HCT116 (cell line): ENCODE measurements at regions not wholly inside any gene's neighbourhood (a gene's known extent, or its start where the extent isn't known, plus 50 kb on each side); places are given as distances from the start of the nearest gene placed in this dataset.

ENCODE experiments used
- ATAC-seq: fragments of 200-7000 bp; cut with Tn5 transposase; 2 replicates; pipeline ENCODE4 v1.9.1; 2020; ENCODE audit warnings: mild to moderate bottlenecking, moderate library complexity
- BruUV-seq: library from RNA; stranded (reverse); fragments of 400-500 nt; replicated peaks from 2 replicates; lab custom pipeline; 2021; lab: Mats Ljungman, UMichigan
- CTCF ChIA-PET: fragments of 300-600 bp; sonication (Branson Sonifier 250); formaldehyde crosslinking; loops from one replicate; lab custom pipeline; 2021; ENCODE audit warnings: antibody characterized with exemption; lab: Charles Lee
- POLR2A ChIA-PET: fragments of 300-600, 350-600 bp; sonication (Branson Sonifier 250); formaldehyde crosslinking; loops from one replicate; lab custom pipeline; 2021; ENCODE audit warnings: antibody characterized with exemption; lab: Charles Lee
- RAD21 ChIA-PET, 2 experiments: fragments of 300-600 bp; sonication (Branson Sonifier 250); formaldehyde crosslinking; loops; one replicate each; lab custom pipeline; 2023; ENCODE audit warnings: low total read pairs in 2 of 2; ENCODE audit not compliant: uncharacterized antibody in 2 of 2, unreplicated experiment in 2 of 2, low non-redundant PET in 1 of 2; lab: Charles Lee
- DNase-seq: peaks from one replicate; pipeline ENCODE4 v3.0.0-alpha.2; 2010; ENCODE audit warnings: low read depth, low spot score
- H2AFZ ChIP-seq: fragments of 200-600 bp; shearing (Covaris generic), sonication (generic); 2 replicates; pipeline ENCODE4 v1.6.1; 2017; ENCODE audit warnings: low read depth, mixed run types, mixed read lengths, antibody characterized with exemption, low read length; ENCODE audit not compliant: poor library complexity, severe bottlenecking
- H3K27ac ChIP-seq: 2 replicates; pipeline ENCODE4 v1.5.1; 2012; ENCODE audit warnings: low read depth, low read length
- H3K27me3 ChIP-seq: fragments of 200-600 bp; sonication (generic); 2 replicates; pipeline ENCODE4 v1.6.1; 2016; ENCODE audit warnings: mixed run types, low read length, mixed read lengths; ENCODE audit not compliant: insufficient read depth
- H3K36me3 ChIP-seq, 2 experiments: fragments of 200-500 bp in 1 of 2; fragments of 200-600 bp in 1 of 2; sonication (Bioruptor generic) in 1 of 2; sonication (generic) in 1 of 2; 2 replicates each; pipeline versions ENCODE4 v1.5.1 to v1.6.1; 2014 to 2016; ENCODE audit warnings: low read length in 2 of 2, inconsistent platforms in 1 of 2, mixed read lengths in 1 of 2, mixed run types in 1 of 2; ENCODE audit not compliant: insufficient read depth in 2 of 2, control insufficient read depth in 1 of 2
- H3K4me1 ChIP-seq, 2 experiments: fragments of 200-600 bp in 1 of 2; sonication (generic) in 1 of 2; 2 replicates each; pipeline versions ENCODE4 v1.5.1 to v1.6.1; 2012 to 2017; ENCODE audit warnings: low read length in 2 of 2, inconsistent platforms in 1 of 2, mild to moderate bottlenecking in 1 of 2, mixed read lengths in 1 of 2, mixed run types in 1 of 2, moderate library complexity in 1 of 2; ENCODE audit not compliant: insufficient read depth in 2 of 2, control insufficient read depth in 1 of 2
- H3K4me2 ChIP-seq: fragments of 200-600 bp; sonication (generic); 2 replicates; pipeline ENCODE4 v1.6.1; 2017; ENCODE audit warnings: mixed run types, low read length, mixed read lengths
- H3K4me3 ChIP-seq, 2 experiments: fragments of 200-600 bp in 1 of 2; sonication (generic) in 1 of 2; replicated peaks in 1 of 2; 2 replicates each; pipeline ENCODE4 v1.5.1; 2011 to 2016; ENCODE audit warnings: low read length in 2 of 2, control low read depth in 1 of 2, low read depth in 1 of 2, mild to moderate bottlenecking in 1 of 2, mixed read lengths in 1 of 2, mixed run types in 1 of 2
- H3K79me2 ChIP-seq: fragments of 200-600 bp; sonication (generic); 2 replicates; pipeline ENCODE4 v1.6.1; 2017; ENCODE audit warnings: mild to moderate bottlenecking, mixed run types, low read length, moderate library complexity, mixed read lengths; ENCODE audit not compliant: insufficient read depth
- H3K9ac ChIP-seq: fragments of 200-600 bp; sonication (generic); 2 replicates; pipeline ENCODE4 v1.6.1; 2016; ENCODE audit warnings: low read length, mixed read lengths
- H3K9me2 ChIP-seq: fragments of 200-600 bp; sonication (generic), shearing (Covaris generic); 2 replicates; pipeline ENCODE4 v1.6.1; 2017; ENCODE audit warnings: mixed run types, mild to moderate bottlenecking, moderate library complexity; ENCODE audit not compliant: insufficient read depth
- H3K9me3 ChIP-seq, 2 experiments: fragments of 200-500 bp in 1 of 2; fragments of 200-600 bp in 1 of 2; sonication (Bioruptor generic) in 1 of 2; sonication (generic) in 1 of 2; 2 replicates each; pipeline ENCODE4 v1.6.1; 2014 to 2017; ENCODE audit warnings: low read length in 2 of 2, mixed read lengths in 2 of 2, inconsistent platforms in 1 of 2, low read depth in 1 of 2, mild to moderate bottlenecking in 1 of 2, mixed run types in 1 of 2, moderate library complexity in 1 of 2; ENCODE audit not compliant: control insufficient read depth in 1 of 2, insufficient read depth in 1 of 2
- H4K20me1 ChIP-seq: fragments of 200-600 bp; sonication (generic), shearing (Covaris generic); 2 replicates; pipeline ENCODE4 v1.6.1; 2017; ENCODE audit warnings: mixed run types, mild to moderate bottlenecking, moderate library complexity; ENCODE audit not compliant: insufficient read depth
- CBX3 ChIP-seq: IDR thresholded peaks from 2 replicates; pipeline ENCODE4 v1.6.1; 2012; ENCODE audit warnings: low read depth
- CEBPB ChIP-seq: IDR thresholded peaks from 2 replicates; pipeline ENCODE4 v1.6.1; 2012; ENCODE audit warnings: low read depth
- ELF1 ChIP-seq: IDR thresholded peaks from 2 replicates; pipeline ENCODE4 v1.6.1; 2012; ENCODE audit warnings: low read depth, borderline replicate concordance
- EZH2 ChIP-seq: fragments of 200-600 bp; sonication (generic); IDR thresholded peaks from 2 replicates; pipeline ENCODE4 v1.6.1; 2017; ENCODE audit warnings: antibody characterized with exemption, mixed run types
- JUND ChIP-seq: IDR thresholded peaks from 2 replicates; pipeline ENCODE4 v1.6.1; 2012
- MAX ChIP-seq: IDR thresholded peaks from 2 replicates; pipeline ENCODE4 v1.6.1; 2012
- REST ChIP-seq: IDR thresholded peaks from 2 replicates; pipeline ENCODE4 v1.6.1; 2012; ENCODE audit warnings: low read depth
- SIN3A ChIP-seq: IDR thresholded peaks from 2 replicates; pipeline ENCODE4 v1.6.1; 2012; ENCODE audit warnings: low read depth
- SP1 ChIP-seq: IDR thresholded peaks from 2 replicates; pipeline ENCODE4 v1.6.1; 2012; ENCODE audit warnings: low read depth
- SRF ChIP-seq: IDR thresholded peaks from 2 replicates; pipeline ENCODE4 v1.6.1; 2012; ENCODE audit warnings: low read depth
- YY1 ChIP-seq: IDR thresholded peaks from 2 replicates; pipeline ENCODE4 v1.6.1; 2011; ENCODE audit warnings: low read length, low read depth, moderate library complexity, mild to moderate bottlenecking; ENCODE audit not compliant: insufficient replicate concordance; ENCODE audit errors: extremely low read depth
- ZFX ChIP-seq: fragments of 450-650 bp; IDR thresholded peaks from 2 replicates; pipeline ENCODE4 v1.6.1; 2017
- intact Hi-C: fragments of 100-400 bp; cut with micrococcal nuclease; formaldehyde crosslinking; loops from 2 replicates; pipeline ENCODE4 v1.10.0; 2022
- TF ChIP-seq, protein P1 (sequence below), 3 experiments: fragments of 200-600 bp in 1 of 3; sonication (generic) in 1 of 3; IDR thresholded peaks in 2 of 3; conservative IDR thresholded peaks in 1 of 3; 2 replicates each; pipeline ENCODE4 v1.5.1; 2012 to 2017; ENCODE audit warnings: low read depth in 2 of 3, low read length in 2 of 3, antibody characterized with exemption in 1 of 3, borderline replicate concordance in 1 of 3, control low read depth in 1 of 3, mild to moderate bottlenecking in 1 of 3, mixed read lengths in 1 of 3, mixed run types in 1 of 3, moderate library complexity in 1 of 3; ENCODE audit not compliant: insufficient read depth in 1 of 3
- TF ChIP-seq, protein P2 (sequence below): IDR thresholded peaks from 2 replicates; pipeline ENCODE4 v1.6.1; 2011; ENCODE audit warnings: mild to moderate bottlenecking, low read length, moderate library complexity; ENCODE audit not compliant: insufficient replicate concordance; ENCODE audit errors: extremely low read depth

- Histone ChIP-seq H3K27me3 (no peaks in the 10 kb centered on the region), H3K9ac (no peak overlapping the region), H3K27ac (no peak overlapping the region), H3K4me2 (no peak overlapping the region), H3K79me2 (no peaks in the 10 kb centered on the region), H3K9me2 (no peaks in the 10 kb centered on the region), H2AFZ (no peak overlapping the region), H3K4me1 (no peaks in the 10 kb centered on the region), H4K20me1 (no peaks in the 10 kb centered on the region), H3K9me3 (no peaks in the 10 kb centered on the region), H3K36me3 (no peaks in the 10 kb centered on the region), H3K4me3 (no peak overlapping the region)
- RAD21 ChIA-PET, result no interaction called here
- DNase-seq, result no peak
- CTCF ChIA-PET, result no interaction called here
- TF ChIP-seq EZH2, result no peak
- TF ChIP-seq SP1, result no peak
- TF ChIP-seq CBX3, result no peak
- TF ChIP-seq REST, result no peak
- no peak for TF ChIP-seq SRF
- TF ChIP-seq JUND, result no peak
- TF ChIP-seq ELF1, result no peak
- TF ChIP-seq, protein P1, sequence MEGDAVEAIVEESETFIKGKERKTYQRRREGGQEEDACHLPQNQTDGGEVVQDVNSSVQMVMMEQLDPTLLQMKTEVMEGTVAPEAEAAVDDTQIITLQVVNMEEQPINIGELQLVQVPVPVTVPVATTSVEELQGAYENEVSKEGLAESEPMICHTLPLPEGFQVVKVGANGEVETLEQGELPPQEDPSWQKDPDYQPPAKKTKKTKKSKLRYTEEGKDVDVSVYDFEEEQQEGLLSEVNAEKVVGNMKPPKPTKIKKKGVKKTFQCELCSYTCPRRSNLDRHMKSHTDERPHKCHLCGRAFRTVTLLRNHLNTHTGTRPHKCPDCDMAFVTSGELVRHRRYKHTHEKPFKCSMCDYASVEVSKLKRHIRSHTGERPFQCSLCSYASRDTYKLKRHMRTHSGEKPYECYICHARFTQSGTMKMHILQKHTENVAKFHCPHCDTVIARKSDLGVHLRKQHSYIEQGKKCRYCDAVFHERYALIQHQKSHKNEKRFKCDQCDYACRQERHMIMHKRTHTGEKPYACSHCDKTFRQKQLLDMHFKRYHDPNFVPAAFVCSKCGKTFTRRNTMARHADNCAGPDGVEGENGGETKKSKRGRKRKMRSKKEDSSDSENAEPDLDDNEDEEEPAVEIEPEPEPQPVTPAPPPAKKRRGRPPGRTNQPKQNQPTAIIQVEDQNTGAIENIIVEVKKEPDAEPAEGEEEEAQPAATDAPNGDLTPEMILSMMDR (IDR thresholded peaks at IDR 0.05 in 2 of 3, conservative IDR thresholded peaks at IDR 0.05 in 1 of 3; ENCODE audit: borderline replicate concordance in 1 of 3, insufficient read depth in 1 of 3, low read depth in 2 of 3, low read length in 2 of 3), result no peak
- no peak for TF ChIP-seq CEBPB
- TF ChIP-seq, protein P2, sequence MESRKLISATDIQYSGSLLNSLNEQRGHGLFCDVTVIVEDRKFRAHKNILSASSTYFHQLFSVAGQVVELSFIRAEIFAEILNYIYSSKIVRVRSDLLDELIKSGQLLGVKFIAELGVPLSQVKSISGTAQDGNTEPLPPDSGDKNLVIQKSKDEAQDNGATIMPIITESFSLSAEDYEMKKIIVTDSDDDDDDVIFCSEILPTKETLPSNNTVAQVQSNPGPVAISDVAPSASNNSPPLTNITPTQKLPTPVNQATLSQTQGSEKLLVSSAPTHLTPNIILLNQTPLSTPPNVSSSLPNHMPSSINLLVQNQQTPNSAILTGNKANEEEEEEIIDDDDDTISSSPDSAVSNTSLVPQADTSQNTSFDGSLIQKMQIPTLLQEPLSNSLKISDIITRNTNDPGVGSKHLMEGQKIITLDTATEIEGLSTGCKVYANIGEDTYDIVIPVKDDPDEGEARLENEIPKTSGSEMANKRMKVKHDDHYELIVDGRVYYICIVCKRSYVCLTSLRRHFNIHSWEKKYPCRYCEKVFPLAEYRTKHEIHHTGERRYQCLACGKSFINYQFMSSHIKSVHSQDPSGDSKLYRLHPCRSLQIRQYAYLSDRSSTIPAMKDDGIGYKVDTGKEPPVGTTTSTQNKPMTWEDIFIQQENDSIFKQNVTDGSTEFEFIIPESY, result no peak
- TF ChIP-seq YY1, result no peak
- no peak for TF ChIP-seq ZFX
- no peak for TF ChIP-seq SIN3A
- no peak for TF ChIP-seq MAX
- POLR2A ChIA-PET, result no interaction called here
- intact Hi-C loops, result no loop called here
- ATAC-seq, result no peak
- BruUV-seq, result no TSS peak
Observed at GRCh38 chr1:62384276-62385005, 52.4 kb upstream of the USP1 start.
